ENCODE measurements at regions not wholly inside any gene's neighbourhood (a gene's known extent, or its start where the extent isn't known, plus 50 kb on each side); places are given as distances from the start of the nearest gene placed in this dataset.

DNA sequence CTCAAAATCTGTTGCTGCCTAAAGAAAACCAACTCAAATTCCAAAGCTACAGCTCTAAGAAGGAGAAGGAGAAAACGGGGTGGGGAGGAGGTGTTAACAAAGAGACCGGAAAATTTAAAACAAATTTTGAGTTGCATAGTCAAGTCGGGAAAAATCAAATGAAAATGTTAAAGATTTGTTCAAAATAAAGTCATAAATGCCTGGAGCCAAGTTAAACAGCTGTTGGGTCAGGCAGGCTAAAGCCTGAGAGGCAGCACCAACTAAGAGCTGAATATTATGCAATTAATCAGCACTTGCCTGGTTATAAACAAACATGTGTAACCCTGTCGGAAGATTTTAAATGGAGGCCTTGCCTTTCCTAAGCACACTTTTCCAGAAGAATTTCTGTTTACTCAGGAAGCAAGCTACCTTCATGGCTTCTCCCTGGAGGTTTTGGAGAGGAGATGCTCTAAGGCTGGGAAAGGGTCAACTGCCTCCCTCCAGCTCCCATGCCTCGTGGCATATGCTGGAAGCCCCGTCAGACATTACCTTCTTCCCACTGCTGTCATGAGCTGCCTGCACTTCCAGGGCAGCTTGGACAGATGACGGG is 270.5 kb downstream of the DMRT2 start:
- TF ChIP-seq TAF1 (IDR thresholded peaks at IDR 0.05; ENCODE audit: low read depth) (no peak), EGR1 (IDR thresholded peaks at IDR 0.05) (no peak), TEAD4 (IDR thresholded peaks at IDR 0.05) (no peak), CREB1 (IDR thresholded peaks at IDR 0.05; ENCODE audit: low read depth) (no peak), YY1 (IDR thresholded peaks at IDR 0.05; ENCODE audit: low read depth) (no peak), RAD21 (IDR thresholded peaks at IDR 0.05; ENCODE audit: low read depth) (no peak), CEBPB (IDR thresholded peaks at IDR 0.05) (no peak), EP300 (IDR thresholded peaks at IDR 0.05; ENCODE audit: borderline replicate concordance) (no peak), FOXM1 (IDR thresholded peaks at IDR 0.05; ENCODE audit: borderline replicate concordance, low read depth) (no peak), ZBTB7A (IDR thresholded peaks at IDR 0.05; ENCODE audit: low read depth) (no peak)
- TF ChIP-seq, protein P1, sequence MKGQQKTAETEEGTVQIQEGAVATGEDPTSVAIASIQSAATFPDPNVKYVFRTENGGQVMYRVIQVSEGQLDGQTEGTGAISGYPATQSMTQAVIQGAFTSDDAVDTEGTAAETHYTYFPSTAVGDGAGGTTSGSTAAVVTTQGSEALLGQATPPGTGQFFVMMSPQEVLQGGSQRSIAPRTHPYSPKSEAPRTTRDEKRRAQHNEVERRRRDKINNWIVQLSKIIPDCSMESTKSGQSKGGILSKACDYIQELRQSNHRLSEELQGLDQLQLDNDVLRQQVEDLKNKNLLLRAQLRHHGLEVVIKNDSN (IDR thresholded peaks at IDR 0.05): no peak
- TF ChIP-seq, protein P2, sequence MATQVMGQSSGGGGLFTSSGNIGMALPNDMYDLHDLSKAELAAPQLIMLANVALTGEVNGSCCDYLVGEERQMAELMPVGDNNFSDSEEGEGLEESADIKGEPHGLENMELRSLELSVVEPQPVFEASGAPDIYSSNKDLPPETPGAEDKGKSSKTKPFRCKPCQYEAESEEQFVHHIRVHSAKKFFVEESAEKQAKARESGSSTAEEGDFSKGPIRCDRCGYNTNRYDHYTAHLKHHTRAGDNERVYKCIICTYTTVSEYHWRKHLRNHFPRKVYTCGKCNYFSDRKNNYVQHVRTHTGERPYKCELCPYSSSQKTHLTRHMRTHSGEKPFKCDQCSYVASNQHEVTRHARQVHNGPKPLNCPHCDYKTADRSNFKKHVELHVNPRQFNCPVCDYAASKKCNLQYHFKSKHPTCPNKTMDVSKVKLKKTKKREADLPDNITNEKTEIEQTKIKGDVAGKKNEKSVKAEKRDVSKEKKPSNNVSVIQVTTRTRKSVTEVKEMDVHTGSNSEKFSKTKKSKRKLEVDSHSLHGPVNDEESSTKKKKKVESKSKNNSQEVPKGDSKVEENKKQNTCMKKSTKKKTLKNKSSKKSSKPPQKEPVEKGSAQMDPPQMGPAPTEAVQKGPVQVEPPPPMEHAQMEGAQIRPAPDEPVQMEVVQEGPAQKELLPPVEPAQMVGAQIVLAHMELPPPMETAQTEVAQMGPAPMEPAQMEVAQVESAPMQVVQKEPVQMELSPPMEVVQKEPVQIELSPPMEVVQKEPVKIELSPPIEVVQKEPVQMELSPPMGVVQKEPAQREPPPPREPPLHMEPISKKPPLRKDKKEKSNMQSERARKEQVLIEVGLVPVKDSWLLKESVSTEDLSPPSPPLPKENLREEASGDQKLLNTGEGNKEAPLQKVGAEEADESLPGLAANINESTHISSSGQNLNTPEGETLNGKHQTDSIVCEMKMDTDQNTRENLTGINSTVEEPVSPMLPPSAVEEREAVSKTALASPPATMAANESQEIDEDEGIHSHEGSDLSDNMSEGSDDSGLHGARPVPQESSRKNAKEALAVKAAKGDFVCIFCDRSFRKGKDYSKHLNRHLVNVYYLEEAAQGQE (IDR thresholded peaks at IDR 0.05; ENCODE audit: low read depth): no peak

- TF ChIP-seq EP300 (IDR thresholded peaks at IDR 0.05; ENCODE audit: borderline replicate concordance) (no peak), CEBPB (IDR thresholded peaks at IDR 0.05) (no peak), EGR1 (IDR thresholded peaks at IDR 0.05) (no peak), YY1 (IDR thresholded peaks at IDR 0.05; ENCODE audit: low read depth) (no peak)
- TF ChIP-seq, protein P2 (IDR thresholded peaks at IDR 0.05; ENCODE audit: low read depth): no peak
Measured at GRCh38 chr9:1327467-1327866, 277.3 kb downstream of the DMRT2 start.

- TF ChIP-seq TEAD4 (IDR thresholded peaks at IDR 0.05) (no peak), CREB1 (IDR thresholded peaks at IDR 0.05; ENCODE audit: low read depth) (no peak), TAF1 (IDR thresholded peaks at IDR 0.05; ENCODE audit: low read depth) (no peak), ZBTB7A (IDR thresholded peaks at IDR 0.05; ENCODE audit: low read depth) (no peak), RAD21 (IDR thresholded peaks at IDR 0.05; ENCODE audit: low read depth) (no peak), FOXM1 (IDR thresholded peaks at IDR 0.05; ENCODE audit: borderline replicate concordance, low read depth) (no peak), YY1 (IDR thresholded peaks at IDR 0.05; ENCODE audit: low read depth) (no peak), TCF12 (IDR thresholded peaks at IDR 0.05; ENCODE audit: low read depth) (no peak), CEBPB (IDR thresholded peaks at IDR 0.05) (no peak), NFIC (IDR thresholded peaks at IDR 0.05) (no peak)
- TF ChIP-seq, protein P1 (IDR thresholded peaks at IDR 0.05): no peak
- TF ChIP-seq, protein P3, sequence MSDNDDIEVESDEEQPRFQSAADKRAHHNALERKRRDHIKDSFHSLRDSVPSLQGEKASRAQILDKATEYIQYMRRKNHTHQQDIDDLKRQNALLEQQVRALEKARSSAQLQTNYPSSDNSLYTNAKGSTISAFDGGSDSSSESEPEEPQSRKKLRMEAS (IDR thresholded peaks at IDR 0.05): no peak
- TF ChIP-seq, protein P2 (IDR thresholded peaks at IDR 0.05; ENCODE audit: low read depth): no peak
Measured at GRCh38 chr9:1328341-1328740, 278.2 kb downstream of the DMRT2 start.

- TF ChIP-seq TCF12 (IDR thresholded peaks at IDR 0.05; ENCODE audit: low read depth): no peak
- TF ChIP-seq RAD21 (IDR thresholded peaks at IDR 0.05; ENCODE audit: low read depth): no peak
- TF ChIP-seq FOXM1 (IDR thresholded peaks at IDR 0.05; ENCODE audit: borderline replicate concordance, low read depth): no peak
- TF ChIP-seq CREB1 (IDR thresholded peaks at IDR 0.05; ENCODE audit: low read depth): no peak
- TF ChIP-seq, protein P2 (IDR thresholded peaks at IDR 0.05; ENCODE audit: low read depth): no peak
- TF ChIP-seq NFIC (IDR thresholded peaks at IDR 0.05): no peak
- TF ChIP-seq YY1 (IDR thresholded peaks at IDR 0.05; ENCODE audit: low read depth): no peak
- TF ChIP-seq TEAD4 (IDR thresholded peaks at IDR 0.05): no peak
- no peak for TF ChIP-seq EGR1 (IDR thresholded peaks at IDR 0.05)
- TF ChIP-seq TAF1 (IDR thresholded peaks at IDR 0.05; ENCODE audit: low read depth): no peak
- TF ChIP-seq, protein P1 (IDR thresholded peaks at IDR 0.05): no peak
- TF ChIP-seq EP300 (IDR thresholded peaks at IDR 0.05; ENCODE audit: borderline replicate concordance): no peak
- TF ChIP-seq CEBPB (IDR thresholded peaks at IDR 0.05): no peak
- TF ChIP-seq ZBTB7A (IDR thresholded peaks at IDR 0.05; ENCODE audit: low read depth): no peak
- TF ChIP-seq, protein P3 (IDR thresholded peaks at IDR 0.05): no peak
Measured at GRCh38 chr9:1331546-1332038, 281.4 kb downstream of the DMRT2 start.
